ENCODE measurements at regions not wholly inside any gene's neighbourhood (a gene's known extent, or its start where the extent isn't known, plus 50 kb on each side); places are given as distances from the start of the nearest gene placed in this dataset.

GRCh38 chr20:22771706-22772105 is 187.3 kb upstream of the FOXA2 start:
- Histone ChIP-seq H3K27me3 (replicated peaks; ENCODE audit: control insufficient read depth, insufficient read depth, low read length) (no peaks in the 10 kb centered on the region; the same call in none of the 2 replicates), H3K36me3 (ENCODE audit: control insufficient read depth, insufficient read depth, low read length) (no peaks in the 10 kb centered on the region), H3K4me3 (replicated peaks; ENCODE audit: low read depth, low read length) (no peak overlapping the region)
- no peak for TF ChIP-seq CTCF (IDR thresholded peaks at IDR 0.05; ENCODE audit: insufficient read depth, low read length, poor library complexity, severe bottlenecking)
- no peak for DNase-seq (ENCODE audit: extremely low read depth, insufficient read length)

- Histone ChIP-seq H3K4me3 (replicated peaks; ENCODE audit: low read depth, low read length) (no peak overlapping the region), H3K27me3 (replicated peaks; ENCODE audit: control insufficient read depth, insufficient read depth, low read length) (no peaks in the 10 kb centered on the region; the same call in none of the 2 replicates), H3K36me3 (ENCODE audit: control insufficient read depth, insufficient read depth, low read length) (no peaks in the 10 kb centered on the region)
- DNase-seq (ENCODE audit: extremely low read depth, insufficient read length) = no peak
- no peak for TF ChIP-seq CTCF (IDR thresholded peaks at IDR 0.05; ENCODE audit: insufficient read depth, low read length, poor library complexity, severe bottlenecking)
These were observed 189.0 kb upstream of the FOXA2 start for GRCh38 chr20:22773344-22773743.

GRCh38 chr20:22775256-22775655 is 190.9 kb upstream of the FOXA2 start:
- no peak for DNase-seq (ENCODE audit: extremely low read depth, insufficient read length)
- H3K36me3 ChIP-seq (ENCODE audit: control insufficient read depth, insufficient read depth, low read length) = no peaks in the 10 kb centered on the region
- no peak overlapping the region for H3K4me3 ChIP-seq (replicated peaks; ENCODE audit: low read depth, low read length)
- no peak for TF ChIP-seq CTCF (IDR thresholded peaks at IDR 0.05; ENCODE audit: insufficient read depth, low read length, poor library complexity, severe bottlenecking)
- no peaks in the 10 kb centered on the region; the same call in none of the 2 replicates for H3K27me3 ChIP-seq (replicated peaks; ENCODE audit: control insufficient read depth, insufficient read depth, low read length)

- TF ChIP-seq CTCF (IDR thresholded peaks at IDR 0.05; ENCODE audit: insufficient read depth, low read length, poor library complexity, severe bottlenecking) = no peak
- no peaks in the 10 kb centered on the region for H3K36me3 ChIP-seq (ENCODE audit: control insufficient read depth, insufficient read depth, low read length)
- H3K4me3 ChIP-seq (replicated peaks; ENCODE audit: low read depth, low read length) = no peak overlapping the region
- DNase-seq (ENCODE audit: extremely low read depth, insufficient read length) = no peak
- H3K27me3 ChIP-seq (replicated peaks; ENCODE audit: control insufficient read depth, insufficient read depth, low read length) = no peaks in the 10 kb centered on the region; the same call in none of the 2 replicates
These were observed 191.3 kb upstream of the FOXA2 start for GRCh38 chr20:22775671-22776139.

GRCh38 chr20:22776369-22776768 is 192.0 kb upstream of the FOXA2 start:
- Histone ChIP-seq H3K27me3 (replicated peaks; ENCODE audit: control insufficient read depth, insufficient read depth, low read length) (no peaks in the 10 kb centered on the region; the same call in 1 of the 2 replicates), H3K36me3 (ENCODE audit: control insufficient read depth, insufficient read depth, low read length) (no peaks in the 10 kb centered on the region), H3K4me3 (replicated peaks; ENCODE audit: low read depth, low read length) (no peak overlapping the region)
- TF ChIP-seq CTCF (IDR thresholded peaks at IDR 0.05; ENCODE audit: insufficient read depth, low read length, poor library complexity, severe bottlenecking) = no peak
- no peak for DNase-seq (ENCODE audit: extremely low read depth, insufficient read length)

- no peak overlapping the region for H3K4me3 ChIP-seq (replicated peaks; ENCODE audit: low read depth, low read length)
- no peaks in the 10 kb centered on the region for H3K27me3 ChIP-seq (replicated peaks; ENCODE audit: control insufficient read depth, insufficient read depth, low read length)
- H3K36me3 ChIP-seq (ENCODE audit: control insufficient read depth, insufficient read depth, low read length) = no peaks in the 10 kb centered on the region
- DNase-seq (ENCODE audit: extremely low read depth, insufficient read length) = no peak
- TF ChIP-seq CTCF (IDR thresholded peaks at IDR 0.05; ENCODE audit: insufficient read depth, low read length, poor library complexity, severe bottlenecking) = no peak
These were observed 195.5 kb upstream of the FOXA2 start for GRCh38 chr20:22779878-22780277.

All from GM06990 (cell line).